ENCODE measurements at regions not wholly inside any gene's neighbourhood (a gene's known extent, or its start where the extent isn't known, plus 50 kb on each side); places are given as distances from the start of the nearest gene placed in this dataset.

GRCh38 chr6:23137611-23138010 lies 568.2 kb downstream of the HDGFL1 start:
- TF ChIP-seq CTCF (IDR thresholded peaks at IDR 0.05) (no peak), EZH2 (IDR thresholded peaks at IDR 0.05) (no peak)

All from neural progenitor cell (in vitro differentiated cells).